OCI-LY3 (cell line): ENCODE measurements at regions not wholly inside any gene's neighbourhood (a gene's known extent, or its start where the extent isn't known, plus 50 kb on each side); places are given as distances from the start of the nearest gene placed in this dataset.

Experiments
- H2AFZ ChIP-seq: fragments of 200-600, 300-600 bp; shearing (Covaris generic); 2 replicates; pipeline ENCODE4 v1.6.0; 2014; ENCODE audit warnings: antibody characterized with exemption, low read depth, low read length
- H3K27ac ChIP-seq: fragments of 200-600, 300-600 bp; sonication (generic); 2 replicates; pipeline ENCODE4 v1.5.1; 2014; ENCODE audit warnings: mild to moderate bottlenecking, low read length, moderate library complexity, mixed read lengths
- H3K27me3 ChIP-seq: fragments of 200-600, 300-600 bp; sonication (generic); 2 replicates; pipeline ENCODE4 v1.6.1; 2014; ENCODE audit warnings: low read depth, low read length, mixed read lengths
- H3K36me3 ChIP-seq: fragments of 200-600, 300-600 bp; sonication (generic); replicated peaks from 2 replicates; pipeline ENCODE3; 2014; ENCODE audit warnings: low read depth, low read length, mixed read lengths
- H3K4me1 ChIP-seq: fragments of 300-600, 200-600 bp; sonication (generic); 2 replicates; pipeline ENCODE4 v1.6.1; 2014; ENCODE audit warnings: low read length, mixed read lengths
- H3K4me2 ChIP-seq: fragments of 200-600, 300-600 bp; sonication (generic); 2 replicates; pipeline ENCODE4 v1.6.1; 2014; ENCODE audit warnings: low read length, mixed read lengths
- H3K4me3 ChIP-seq: fragments of 300-600, 200-600 bp; sonication (generic); 2 replicates; pipeline ENCODE4 v1.5.1; 2014; ENCODE audit warnings: antibody characterized with exemption, mild to moderate bottlenecking, low read length, moderate library complexity
- H3K79me2 ChIP-seq: fragments of 300-600, 200-600 bp; shearing (Covaris generic); 2 replicates; pipeline ENCODE4 v1.6.1; 2014; ENCODE audit warnings: mild to moderate bottlenecking, low read length, mixed read lengths
- H3K9ac ChIP-seq: fragments of 300-600, 200-600 bp; shearing (Covaris generic); 2 replicates; pipeline ENCODE4 v1.6.0; 2014; ENCODE audit warnings: mild to moderate bottlenecking, low read length, moderate library complexity
- H3K9me3 ChIP-seq: fragments of 200-600, 300-600 bp; shearing (Covaris generic); 2 replicates; pipeline ENCODE4 v1.6.1; 2014; ENCODE audit warnings: low read length, mixed read lengths; ENCODE audit not compliant: insufficient read depth
- H4K20me1 ChIP-seq: fragments of 200-600, 300-600 bp; sonication (generic); 2 replicates; pipeline ENCODE4 v1.6.1; 2016; ENCODE audit warnings: low read length, mixed read lengths; ENCODE audit not compliant: insufficient read depth
- EZH2phosphoT487 ChIP-seq: fragments of 200-600 bp; shearing (Covaris generic); IDR thresholded peaks from 2 replicates; pipeline ENCODE4 v1.6.1; 2018; ENCODE audit warnings: antibody characterized with exemption, mixed run types, low read depth
- TF ChIP-seq, protein P1 (sequence below): fragments of 200-600, 300-600 bp; sonication (generic); IDR thresholded peaks from 2 replicates; pipeline ENCODE4 v1.5.1; 2014; ENCODE audit warnings: antibody characterized with exemption, low read length, low read depth

DNA sequence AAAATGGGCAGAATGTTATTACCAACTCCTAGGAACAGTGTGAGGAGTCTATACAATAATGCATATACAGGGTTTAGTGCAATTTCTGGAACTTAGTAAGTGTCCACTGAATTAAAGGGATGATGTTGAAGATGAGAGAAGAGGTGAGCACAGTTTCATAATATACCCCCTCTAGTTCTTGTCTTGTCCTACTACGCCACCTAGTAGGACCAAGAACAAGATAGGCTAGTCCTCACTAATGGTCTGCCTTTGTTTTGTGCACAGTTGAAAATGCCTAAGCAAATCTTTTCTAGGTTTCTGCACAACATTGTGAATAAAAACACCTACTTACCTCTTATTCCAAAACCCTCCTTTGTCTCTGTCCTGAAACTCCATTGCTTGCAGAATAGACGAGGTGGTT, 670.2 kb downstream of the CDH8 start:
- TF ChIP-seq, protein P1, sequence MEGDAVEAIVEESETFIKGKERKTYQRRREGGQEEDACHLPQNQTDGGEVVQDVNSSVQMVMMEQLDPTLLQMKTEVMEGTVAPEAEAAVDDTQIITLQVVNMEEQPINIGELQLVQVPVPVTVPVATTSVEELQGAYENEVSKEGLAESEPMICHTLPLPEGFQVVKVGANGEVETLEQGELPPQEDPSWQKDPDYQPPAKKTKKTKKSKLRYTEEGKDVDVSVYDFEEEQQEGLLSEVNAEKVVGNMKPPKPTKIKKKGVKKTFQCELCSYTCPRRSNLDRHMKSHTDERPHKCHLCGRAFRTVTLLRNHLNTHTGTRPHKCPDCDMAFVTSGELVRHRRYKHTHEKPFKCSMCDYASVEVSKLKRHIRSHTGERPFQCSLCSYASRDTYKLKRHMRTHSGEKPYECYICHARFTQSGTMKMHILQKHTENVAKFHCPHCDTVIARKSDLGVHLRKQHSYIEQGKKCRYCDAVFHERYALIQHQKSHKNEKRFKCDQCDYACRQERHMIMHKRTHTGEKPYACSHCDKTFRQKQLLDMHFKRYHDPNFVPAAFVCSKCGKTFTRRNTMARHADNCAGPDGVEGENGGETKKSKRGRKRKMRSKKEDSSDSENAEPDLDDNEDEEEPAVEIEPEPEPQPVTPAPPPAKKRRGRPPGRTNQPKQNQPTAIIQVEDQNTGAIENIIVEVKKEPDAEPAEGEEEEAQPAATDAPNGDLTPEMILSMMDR, result no peak
- TF ChIP-seq EZH2phosphoT487, result no peak
- H3K4me3 ChIP-seq, result no peak overlapping the region
- H3K9me3 ChIP-seq, result no peaks in the 10 kb centered on the region
- no peaks in the 10 kb centered on the region for H3K36me3 ChIP-seq
- no peaks in the 10 kb centered on the region for H3K4me1 ChIP-seq
- H3K79me2 ChIP-seq, result no peaks in the 10 kb centered on the region
- no peaks in the 10 kb centered on the region for H3K27me3 ChIP-seq
- H3K4me2 ChIP-seq, result no peak overlapping the region
- no peak overlapping the region for H3K27ac ChIP-seq
- H4K20me1 ChIP-seq, result no peaks in the 10 kb centered on the region
- no peak overlapping the region for H3K9ac ChIP-seq
- H2AFZ ChIP-seq, result no peak overlapping the region

DNA sequence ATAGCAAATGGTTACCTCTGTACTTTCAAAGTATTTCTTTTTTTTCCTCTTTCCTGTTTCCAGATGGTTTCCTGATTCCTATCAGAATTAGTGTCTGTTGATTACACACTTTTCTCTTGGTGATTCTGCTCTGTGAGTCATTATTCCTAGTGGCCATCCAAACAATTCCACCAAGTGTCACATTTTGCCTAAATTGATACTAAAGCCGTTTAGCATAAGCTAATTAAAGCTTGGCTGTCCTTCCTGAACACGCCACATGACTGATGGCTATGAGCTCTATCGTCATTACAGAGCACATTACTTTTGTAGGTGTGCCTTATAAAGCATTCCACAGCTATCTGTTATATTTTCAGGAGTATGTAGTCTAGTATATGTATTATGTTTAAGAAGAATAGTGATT, 671.2 kb downstream of the CDH8 start:
- H4K20me1 ChIP-seq, result no peaks in the 10 kb centered on the region
- H3K4me2 ChIP-seq, result no peak overlapping the region
- H3K27ac ChIP-seq, result no peak overlapping the region
- no peaks in the 10 kb centered on the region for H3K79me2 ChIP-seq
- H3K4me1 ChIP-seq, result no peaks in the 10 kb centered on the region
- no peak overlapping the region for H3K9ac ChIP-seq
- no peaks in the 10 kb centered on the region for H3K36me3 ChIP-seq
- H3K27me3 ChIP-seq, result no peaks in the 10 kb centered on the region
- no peak overlapping the region for H2AFZ ChIP-seq
- H3K9me3 ChIP-seq, result no peaks in the 10 kb centered on the region
- H3K4me3 ChIP-seq, result no peak overlapping the region
- TF ChIP-seq, protein P1, result no peak
- no peak for TF ChIP-seq EZH2phosphoT487

DNA sequence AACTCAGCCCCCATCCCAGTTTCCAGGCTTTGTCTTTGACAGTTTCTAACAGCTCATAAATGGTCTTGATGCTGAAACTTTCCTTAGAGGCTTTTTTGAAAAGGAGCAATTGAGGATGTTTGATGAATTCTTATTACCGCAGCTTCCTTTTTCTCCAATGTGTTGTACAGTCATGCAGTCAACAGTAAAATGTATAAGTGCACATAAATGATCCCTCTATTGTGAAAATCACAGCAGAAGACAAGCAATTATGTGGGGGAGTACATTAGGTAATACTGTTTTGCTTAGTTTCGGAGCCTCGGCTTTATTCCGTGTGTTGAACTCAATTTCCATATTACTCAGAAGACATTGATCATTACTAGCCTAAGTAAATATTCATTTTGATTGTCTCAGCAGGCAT, 673.7 kb downstream of the CDH8 start:
- Histone ChIP-seq H3K4me3 (no peak overlapping the region), H3K9me3 (no peaks in the 10 kb centered on the region), H2AFZ (no peak overlapping the region), H3K27ac (no peak overlapping the region), H3K27me3 (no peaks in the 10 kb centered on the region), H3K4me2 (no peak overlapping the region), H4K20me1 (no peaks in the 10 kb centered on the region), H3K79me2 (no peaks in the 10 kb centered on the region), H3K9ac (no peak overlapping the region), H3K4me1 (no peaks in the 10 kb centered on the region), H3K36me3 (no peaks in the 10 kb centered on the region)
- no peak for TF ChIP-seq EZH2phosphoT487
- TF ChIP-seq, protein P1, result no peak

DNA sequence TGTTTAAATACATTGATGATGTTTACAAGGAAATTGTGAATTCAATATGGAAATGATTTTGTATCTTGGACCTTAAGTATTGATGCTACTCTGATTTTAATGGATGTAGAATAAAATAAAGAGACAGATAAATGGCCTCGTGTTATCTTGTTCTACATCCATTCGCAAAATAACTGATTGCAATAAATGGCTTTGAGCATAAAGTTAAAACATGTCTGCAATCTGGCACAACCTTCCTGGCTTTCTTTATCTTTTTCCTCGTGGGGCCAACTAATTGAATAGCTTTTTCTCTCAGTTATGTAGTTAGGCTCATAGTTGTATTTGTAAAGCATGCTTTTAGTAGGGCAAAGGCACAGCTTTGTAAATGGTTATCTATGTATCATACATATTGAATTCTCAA, 691.4 kb downstream of the CDH8 start:
- Histone ChIP-seq H2AFZ (no peak overlapping the region), H3K9ac (no peak overlapping the region), H3K4me1 (no peaks in the 10 kb centered on the region), H3K27me3 (no peaks in the 10 kb centered on the region), H3K27ac (no peak overlapping the region), H3K4me2 (no peak overlapping the region), H3K79me2 (no peaks in the 10 kb centered on the region), H3K36me3 (no peaks in the 10 kb centered on the region), H3K9me3 (no peaks in the 10 kb centered on the region), H4K20me1 (no peaks in the 10 kb centered on the region), H3K4me3 (no peak overlapping the region)
- no peak for TF ChIP-seq EZH2phosphoT487
- TF ChIP-seq, protein P1, result no peak
